ENCODE measurements at regions not wholly inside any gene's neighbourhood (a gene's known extent, or its start where the extent isn't known, plus 50 kb on each side); places are given as distances from the start of the nearest gene placed in this dataset.

GRCh38 chr1:98471633-98472032 is 189.9 kb upstream of the SNX7 start:
- H3K27ac ChIP-seq (ENCODE audit: extremely low read depth, low read depth, low read length) = no peak overlapping the region
- ChIA-PET CTCF (no interaction called here), POLR2A (no interaction called here)
- no peak overlapping the region for H3K4me3 ChIP-seq (ENCODE audit: low read depth, low read length)
- no peaks in the 10 kb centered on the region for H3K9me3 ChIP-seq (ENCODE audit: control insufficient read depth, insufficient read depth, low read depth, low read length)
- H3K36me3 ChIP-seq (ENCODE audit: control insufficient read depth in 2 of 2, insufficient read depth in 1 of 2, low read length in 2 of 2) = no peaks in the 10 kb centered on the region
- H3K4me1 ChIP-seq (ENCODE audit: control insufficient read depth, insufficient read depth, low read length) = no peaks in the 10 kb centered on the region
- no peak for TF ChIP-seq ZNF132 (tag by site-specific recombination; IDR thresholded peaks at IDR 0.05; ENCODE audit: borderline replicate concordance)
- no peak for TF ChIP-seq ZNF155 (tag by site-specific recombination; IDR thresholded peaks at IDR 0.05)
- TF ChIP-seq ZBTB8A (tag by site-specific recombination; IDR thresholded peaks at IDR 0.05) = no peak
- no peak for TF ChIP-seq ZNF776 (tag by site-specific recombination; IDR thresholded peaks at IDR 0.05; ENCODE audit: borderline replicate concordance)
- no peak for TF ChIP-seq ZNF626 (tag by site-specific recombination; IDR thresholded peaks at IDR 0.05)
- TF ChIP-seq, protein P1, sequence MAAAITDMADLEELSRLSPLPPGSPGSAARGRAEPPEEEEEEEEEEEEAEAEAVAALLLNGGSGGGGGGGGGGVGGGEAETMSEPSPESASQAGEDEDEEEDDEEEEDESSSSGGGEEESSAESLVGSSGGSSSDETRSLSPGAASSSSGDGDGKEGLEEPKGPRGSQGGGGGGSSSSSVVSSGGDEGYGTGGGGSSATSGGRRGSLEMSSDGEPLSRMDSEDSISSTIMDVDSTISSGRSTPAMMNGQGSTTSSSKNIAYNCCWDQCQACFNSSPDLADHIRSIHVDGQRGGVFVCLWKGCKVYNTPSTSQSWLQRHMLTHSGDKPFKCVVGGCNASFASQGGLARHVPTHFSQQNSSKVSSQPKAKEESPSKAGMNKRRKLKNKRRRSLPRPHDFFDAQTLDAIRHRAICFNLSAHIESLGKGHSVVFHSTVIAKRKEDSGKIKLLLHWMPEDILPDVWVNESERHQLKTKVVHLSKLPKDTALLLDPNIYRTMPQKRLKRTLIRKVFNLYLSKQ (tag by site-specific recombination; IDR thresholded peaks at IDR 0.05; ENCODE audit: borderline replicate concordance) = no peak
- TF ChIP-seq, protein P2, sequence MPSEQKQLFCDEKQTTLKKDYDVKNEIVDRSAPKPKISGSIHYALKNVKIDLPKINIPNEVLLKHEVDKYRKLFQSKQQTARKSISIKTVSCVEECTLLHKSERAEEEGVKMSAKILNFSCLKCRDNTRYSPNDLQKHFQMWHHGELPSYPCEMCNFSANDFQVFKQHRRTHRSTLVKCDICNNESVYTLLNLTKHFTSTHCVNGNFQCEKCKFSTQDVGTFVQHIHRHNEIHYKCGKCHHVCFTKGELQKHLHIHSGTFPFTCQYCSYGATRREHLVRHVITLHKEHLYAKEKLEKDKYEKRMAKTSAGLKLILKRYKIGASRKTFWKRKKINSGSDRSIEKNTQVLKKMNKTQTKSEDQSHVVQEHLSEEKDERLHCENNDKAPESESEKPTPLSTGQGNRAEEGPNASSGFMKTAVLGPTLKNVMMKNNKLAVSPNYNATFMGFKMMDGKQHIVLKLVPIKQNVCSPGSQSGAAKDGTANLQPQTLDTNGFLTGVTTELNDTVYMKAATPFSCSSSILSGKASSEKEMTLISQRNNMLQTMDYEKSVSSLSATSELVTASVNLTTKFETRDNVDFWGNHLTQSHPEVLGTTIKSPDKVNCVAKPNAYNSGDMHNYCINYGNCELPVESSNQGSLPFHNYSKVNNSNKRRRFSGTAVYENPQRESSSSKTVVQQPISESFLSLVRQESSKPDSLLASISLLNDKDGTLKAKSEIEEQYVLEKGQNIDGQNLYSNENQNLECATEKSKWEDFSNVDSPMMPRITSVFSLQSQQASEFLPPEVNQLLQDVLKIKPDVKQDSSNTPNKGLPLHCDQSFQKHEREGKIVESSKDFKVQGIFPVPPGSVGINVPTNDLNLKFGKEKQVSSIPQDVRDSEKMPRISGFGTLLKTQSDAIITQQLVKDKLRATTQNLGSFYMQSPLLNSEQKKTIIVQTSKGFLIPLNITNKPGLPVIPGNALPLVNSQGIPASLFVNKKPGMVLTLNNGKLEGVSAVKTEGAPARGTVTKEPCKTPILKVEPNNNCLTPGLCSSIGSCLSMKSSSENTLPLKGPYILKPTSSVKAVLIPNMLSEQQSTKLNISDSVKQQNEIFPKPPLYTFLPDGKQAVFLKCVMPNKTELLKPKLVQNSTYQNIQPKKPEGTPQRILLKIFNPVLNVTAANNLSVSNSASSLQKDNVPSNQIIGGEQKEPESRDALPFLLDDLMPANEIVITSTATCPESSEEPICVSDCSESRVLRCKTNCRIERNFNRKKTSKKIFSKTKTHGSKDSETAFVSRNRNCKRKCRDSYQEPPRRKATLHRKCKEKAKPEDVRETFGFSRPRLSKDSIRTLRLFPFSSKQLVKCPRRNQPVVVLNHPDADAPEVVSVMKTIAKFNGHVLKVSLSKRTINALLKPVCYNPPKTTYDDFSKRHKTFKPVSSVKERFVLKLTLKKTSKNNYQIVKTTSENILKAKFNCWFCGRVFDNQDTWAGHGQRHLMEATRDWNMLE (tag by site-specific recombination; conservative IDR thresholded peaks at IDR 0.05; ENCODE audit: low read depth) = no peak
- TF ChIP-seq ZNF660 (tag by site-specific recombination; IDR thresholded peaks at IDR 0.05) = no peak
- TF ChIP-seq, protein P3, sequence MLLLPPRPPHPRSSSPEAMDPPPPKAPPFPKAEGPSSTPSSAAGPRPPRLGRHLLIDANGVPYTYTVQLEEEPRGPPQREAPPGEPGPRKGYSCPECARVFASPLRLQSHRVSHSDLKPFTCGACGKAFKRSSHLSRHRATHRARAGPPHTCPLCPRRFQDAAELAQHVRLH (tag by site-specific recombination; IDR thresholded peaks at IDR 0.05) = no peak
- TF ChIP-seq ZNF677 (tag by site-specific recombination; IDR thresholded peaks at IDR 0.05) = no peak

DNA sequence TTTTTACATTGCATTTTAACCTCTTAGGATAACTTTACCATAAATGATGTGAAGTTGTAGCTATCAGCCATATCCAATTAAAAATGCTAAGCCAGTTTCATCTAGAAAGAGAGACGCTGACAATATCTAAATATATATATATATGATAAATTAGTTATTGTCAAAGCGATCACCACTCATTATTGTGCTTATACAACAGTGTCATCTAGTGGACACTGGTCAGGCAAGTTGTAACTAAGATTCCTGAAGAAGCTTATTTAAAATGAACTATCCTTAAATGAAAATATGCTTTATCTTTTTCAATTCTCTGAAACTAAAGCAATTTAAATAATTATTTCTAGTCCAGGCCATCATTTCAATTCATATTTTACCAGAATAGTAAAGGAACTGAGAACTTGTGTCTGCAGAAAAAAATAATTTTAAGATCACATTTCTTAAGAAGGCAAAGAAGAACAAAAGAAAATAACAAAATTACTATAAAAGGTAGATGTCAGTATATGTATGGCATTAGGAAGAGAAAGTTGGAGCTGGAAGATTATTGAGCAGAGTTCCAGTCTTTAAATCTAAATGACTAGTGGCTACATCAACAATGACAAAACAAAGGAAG is 193.3 kb upstream of the SNX7 start:
- no peaks in the 10 kb centered on the region for H3K4me1 ChIP-seq (ENCODE audit: control insufficient read depth, insufficient read depth, low read length)
- TF ChIP-seq, protein P4, sequence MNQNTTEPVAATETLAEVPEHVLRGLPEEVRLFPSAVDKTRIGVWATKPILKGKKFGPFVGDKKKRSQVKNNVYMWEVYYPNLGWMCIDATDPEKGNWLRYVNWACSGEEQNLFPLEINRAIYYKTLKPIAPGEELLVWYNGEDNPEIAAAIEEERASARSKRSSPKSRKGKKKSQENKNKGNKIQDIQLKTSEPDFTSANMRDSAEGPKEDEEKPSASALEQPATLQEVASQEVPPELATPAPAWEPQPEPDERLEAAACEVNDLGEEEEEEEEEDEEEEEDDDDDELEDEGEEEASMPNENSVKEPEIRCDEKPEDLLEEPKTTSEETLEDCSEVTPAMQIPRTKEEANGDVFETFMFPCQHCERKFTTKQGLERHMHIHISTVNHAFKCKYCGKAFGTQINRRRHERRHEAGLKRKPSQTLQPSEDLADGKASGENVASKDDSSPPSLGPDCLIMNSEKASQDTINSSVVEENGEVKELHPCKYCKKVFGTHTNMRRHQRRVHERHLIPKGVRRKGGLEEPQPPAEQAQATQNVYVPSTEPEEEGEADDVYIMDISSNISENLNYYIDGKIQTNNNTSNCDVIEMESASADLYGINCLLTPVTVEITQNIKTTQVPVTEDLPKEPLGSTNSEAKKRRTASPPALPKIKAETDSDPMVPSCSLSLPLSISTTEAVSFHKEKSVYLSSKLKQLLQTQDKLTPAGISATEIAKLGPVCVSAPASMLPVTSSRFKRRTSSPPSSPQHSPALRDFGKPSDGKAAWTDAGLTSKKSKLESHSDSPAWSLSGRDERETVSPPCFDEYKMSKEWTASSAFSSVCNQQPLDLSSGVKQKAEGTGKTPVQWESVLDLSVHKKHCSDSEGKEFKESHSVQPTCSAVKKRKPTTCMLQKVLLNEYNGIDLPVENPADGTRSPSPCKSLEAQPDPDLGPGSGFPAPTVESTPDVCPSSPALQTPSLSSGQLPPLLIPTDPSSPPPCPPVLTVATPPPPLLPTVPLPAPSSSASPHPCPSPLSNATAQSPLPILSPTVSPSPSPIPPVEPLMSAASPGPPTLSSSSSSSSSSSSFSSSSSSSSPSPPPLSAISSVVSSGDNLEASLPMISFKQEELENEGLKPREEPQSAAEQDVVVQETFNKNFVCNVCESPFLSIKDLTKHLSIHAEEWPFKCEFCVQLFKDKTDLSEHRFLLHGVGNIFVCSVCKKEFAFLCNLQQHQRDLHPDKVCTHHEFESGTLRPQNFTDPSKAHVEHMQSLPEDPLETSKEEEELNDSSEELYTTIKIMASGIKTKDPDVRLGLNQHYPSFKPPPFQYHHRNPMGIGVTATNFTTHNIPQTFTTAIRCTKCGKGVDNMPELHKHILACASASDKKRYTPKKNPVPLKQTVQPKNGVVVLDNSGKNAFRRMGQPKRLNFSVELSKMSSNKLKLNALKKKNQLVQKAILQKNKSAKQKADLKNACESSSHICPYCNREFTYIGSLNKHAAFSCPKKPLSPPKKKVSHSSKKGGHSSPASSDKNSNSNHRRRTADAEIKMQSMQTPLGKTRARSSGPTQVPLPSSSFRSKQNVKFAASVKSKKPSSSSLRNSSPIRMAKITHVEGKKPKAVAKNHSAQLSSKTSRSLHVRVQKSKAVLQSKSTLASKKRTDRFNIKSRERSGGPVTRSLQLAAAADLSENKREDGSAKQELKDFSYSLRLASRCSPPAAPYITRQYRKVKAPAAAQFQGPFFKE (tag by site-specific recombination; IDR thresholded peaks at IDR 0.05; ENCODE audit: borderline replicate concordance) = no peak
- peak; percentile 64 for TF ChIP-seq ZNF654 (tag by site-specific recombination; IDR thresholded peaks at IDR 0.05; ENCODE audit: low read depth)
- ChIA-PET CTCF (interaction anchor here (0.6 to 1.7 kb wide), 33 partner anchors 9 to 1966 kb away, joined by 3 to 11 read pairs (median 3); no protein-coding TSS in a partner anchor), POLR2A (no interaction called here)
- no peaks in the 10 kb centered on the region for H3K9me3 ChIP-seq (ENCODE audit: control insufficient read depth, insufficient read depth, low read depth, low read length)
- no peaks in the 10 kb centered on the region for H3K36me3 ChIP-seq (ENCODE audit: control insufficient read depth in 2 of 2, insufficient read depth in 1 of 2, low read length in 2 of 2)
- no peak overlapping the region for H3K27ac ChIP-seq (ENCODE audit: extremely low read depth, low read depth, low read length)
- no peak overlapping the region for H3K4me3 ChIP-seq (ENCODE audit: low read depth, low read length)
